DND-41 (cell line): ENCODE measurements at regions not wholly inside any gene's neighbourhood (a gene's known extent, or its start where the extent isn't known, plus 50 kb on each side); places are given as distances from the start of the nearest gene placed in this dataset.

Experiments
- ATAC-seq: fragments of 200-7000 bp; cut with Tn5 transposase; 3 replicates; pipeline ENCODE4 v1.9.1; 2021; ENCODE audit warnings: low read depth; ENCODE audit not compliant: insufficient read depth
- DNase-seq: peaks from one replicate; pipeline ENCODE4 v3.0.0-alpha.2; 2020
- H2AFZ ChIP-seq: 2 replicates; pipeline ENCODE4 v1.6.0; 2012; ENCODE audit warnings: low read depth, low read length
- H3K27ac ChIP-seq: 2 replicates; pipeline ENCODE4 v1.5.1; 2012; ENCODE audit warnings: low read length, inconsistent platforms
- H3K27me3 ChIP-seq: fragments of 200-600 bp; sonication (generic); 2 replicates; pipeline ENCODE4 v1.6.0; 2012; ENCODE audit warnings: low read length, mild to moderate bottlenecking, inconsistent platforms; ENCODE audit not compliant: insufficient read depth, poor library complexity
- H3K36me3 ChIP-seq: 2 replicates; pipeline ENCODE4 v1.5.1; 2012; ENCODE audit warnings: low read length, inconsistent platforms; ENCODE audit not compliant: insufficient read depth
- H3K4me1 ChIP-seq: 2 replicates; pipeline ENCODE4 v1.5.1; 2012; ENCODE audit warnings: mild to moderate bottlenecking, low read length; ENCODE audit not compliant: insufficient read depth
- H3K4me2 ChIP-seq: 2 replicates; pipeline ENCODE4 v1.6.0; 2012; ENCODE audit warnings: mild to moderate bottlenecking, moderate library complexity, low read length, inconsistent platforms; ENCODE audit not compliant: insufficient read depth
- H3K4me3 ChIP-seq, 2 experiments: fragments of 200-600 bp in 1 of 2; shearing (Covaris generic) in 1 of 2; 2 replicates each; pipeline ENCODE4 v1.5.1; 2012 to 2016; ENCODE audit warnings: inconsistent platforms in 2 of 2, low read length in 2 of 2, mild to moderate bottlenecking in 2 of 2, low read depth in 1 of 2, moderate library complexity in 1 of 2
- H3K79me2 ChIP-seq: 2 replicates; pipeline ENCODE4 v1.6.0; 2012; ENCODE audit warnings: low read length, inconsistent platforms; ENCODE audit not compliant: insufficient read depth
- H3K9ac ChIP-seq: 2 replicates; pipeline ENCODE4 v1.6.0; 2012; ENCODE audit warnings: low read depth, mild to moderate bottlenecking, inconsistent platforms, low read length, moderate library complexity
- H3K9me3 ChIP-seq: 2 replicates; pipeline ENCODE4 v1.5.1; 2012; ENCODE audit warnings: low read length, moderate library complexity, mild to moderate bottlenecking, inconsistent platforms; ENCODE audit not compliant: insufficient read depth, severe bottlenecking
- H4K20me1 ChIP-seq: 2 replicates; pipeline ENCODE4 v1.6.0; 2012; ENCODE audit warnings: low read length; ENCODE audit not compliant: insufficient read depth
- EZH2 ChIP-seq: IDR thresholded peaks from 3 replicates; pipeline ENCODE4 v1.6.1; 2012; ENCODE audit warnings: borderline replicate concordance, low read depth, mild to moderate bottlenecking, moderate library complexity, low read length, inconsistent platforms; ENCODE audit not compliant: severe bottlenecking
- TF ChIP-seq, protein P1 (sequence below): IDR thresholded peaks from 2 replicates; pipeline ENCODE4 v1.5.1; 2012; ENCODE audit warnings: borderline replicate concordance, low read length, moderate library complexity, mild to moderate bottlenecking; ENCODE audit not compliant: poor library complexity, severe bottlenecking; ENCODE audit errors: extremely low read depth

DNA sequence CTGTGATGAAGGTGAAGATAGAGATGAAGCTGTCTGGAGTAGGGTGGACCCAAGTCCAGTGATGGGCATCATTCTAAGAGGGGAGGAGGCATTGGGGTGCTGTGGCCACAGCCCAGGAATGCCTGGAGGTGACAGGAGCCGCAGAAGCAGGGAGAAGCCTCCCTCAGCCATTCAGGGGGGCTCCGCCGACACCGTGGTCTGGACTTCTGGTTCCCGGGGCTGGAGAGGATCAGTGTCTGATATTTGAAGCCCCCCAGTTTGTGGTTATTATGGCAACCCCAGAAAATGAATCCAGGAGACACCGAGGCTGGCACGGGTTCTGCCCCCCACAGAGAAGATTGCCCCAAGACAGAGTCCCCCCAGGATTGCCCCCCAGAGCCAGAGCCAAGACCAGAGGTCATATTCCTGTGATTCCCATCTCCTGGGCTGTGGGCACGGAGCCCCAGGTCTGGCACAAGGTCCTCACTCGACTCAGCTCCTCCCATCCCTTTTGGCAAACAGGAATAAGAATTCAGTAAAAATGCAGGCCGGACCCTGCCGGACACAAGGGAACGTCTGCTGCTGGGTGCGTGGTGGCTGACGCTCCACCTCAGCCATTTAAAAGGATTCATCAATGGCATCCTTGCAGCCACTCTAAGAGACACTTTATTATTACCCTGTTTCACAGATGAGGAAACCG, 116.6 kb downstream of the CPZ start:
- Histone ChIP-seq H3K9ac (no peak overlapping the region), H3K4me2 (no peak overlapping the region), H3K4me3 (no peak overlapping the region), H3K4me1 (no peaks in the 10 kb centered on the region), H3K36me3 (no peaks in the 10 kb centered on the region), H2AFZ (no peak overlapping the region), H4K20me1 (no peaks in the 10 kb centered on the region), H3K9me3 (peaks cover 18% of the 10 kb centered on the region), H3K27me3 (no peaks in the 10 kb centered on the region), H3K27ac (no peak overlapping the region), H3K79me2 (no peaks in the 10 kb centered on the region)
- TF ChIP-seq EZH2, result no peak
- TF ChIP-seq, protein P1, sequence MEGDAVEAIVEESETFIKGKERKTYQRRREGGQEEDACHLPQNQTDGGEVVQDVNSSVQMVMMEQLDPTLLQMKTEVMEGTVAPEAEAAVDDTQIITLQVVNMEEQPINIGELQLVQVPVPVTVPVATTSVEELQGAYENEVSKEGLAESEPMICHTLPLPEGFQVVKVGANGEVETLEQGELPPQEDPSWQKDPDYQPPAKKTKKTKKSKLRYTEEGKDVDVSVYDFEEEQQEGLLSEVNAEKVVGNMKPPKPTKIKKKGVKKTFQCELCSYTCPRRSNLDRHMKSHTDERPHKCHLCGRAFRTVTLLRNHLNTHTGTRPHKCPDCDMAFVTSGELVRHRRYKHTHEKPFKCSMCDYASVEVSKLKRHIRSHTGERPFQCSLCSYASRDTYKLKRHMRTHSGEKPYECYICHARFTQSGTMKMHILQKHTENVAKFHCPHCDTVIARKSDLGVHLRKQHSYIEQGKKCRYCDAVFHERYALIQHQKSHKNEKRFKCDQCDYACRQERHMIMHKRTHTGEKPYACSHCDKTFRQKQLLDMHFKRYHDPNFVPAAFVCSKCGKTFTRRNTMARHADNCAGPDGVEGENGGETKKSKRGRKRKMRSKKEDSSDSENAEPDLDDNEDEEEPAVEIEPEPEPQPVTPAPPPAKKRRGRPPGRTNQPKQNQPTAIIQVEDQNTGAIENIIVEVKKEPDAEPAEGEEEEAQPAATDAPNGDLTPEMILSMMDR, result no peak
- DNase-seq (no peak), ATAC-seq (no peak)

DNA sequence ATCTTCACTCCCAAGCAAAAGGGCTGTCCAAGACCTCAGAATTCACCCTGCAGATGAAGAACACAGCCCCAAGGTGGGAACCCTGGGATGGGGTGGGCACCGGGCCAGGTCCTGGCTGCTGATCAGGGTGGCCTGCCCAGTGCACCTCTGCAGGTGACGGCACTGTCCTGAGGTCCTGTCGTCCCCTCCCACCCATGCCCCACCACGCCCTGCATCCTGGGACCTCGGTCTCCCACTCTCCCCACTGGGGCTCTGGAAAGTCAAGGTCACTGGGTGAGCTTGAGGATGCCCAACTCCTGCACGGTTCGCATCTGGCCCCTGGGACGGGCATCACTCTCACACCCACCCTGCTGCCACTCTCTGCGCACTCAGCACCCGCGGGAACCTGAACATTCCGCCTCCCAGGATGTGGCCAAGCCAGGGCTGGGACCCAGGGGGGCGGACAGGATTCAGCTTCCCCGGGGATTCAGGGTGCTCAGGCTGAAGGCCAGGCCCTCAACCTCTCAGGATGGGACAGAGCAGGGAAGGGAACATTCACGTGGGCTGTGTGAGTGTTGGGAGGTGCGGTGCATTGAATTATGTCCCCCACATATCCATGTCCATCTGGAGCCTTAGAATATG, 115.9 kb downstream of the CPZ start:
- Histone ChIP-seq H3K27me3 (no peaks in the 10 kb centered on the region), H3K4me2 (no peak overlapping the region)
- no peak for ATAC-seq

DNA sequence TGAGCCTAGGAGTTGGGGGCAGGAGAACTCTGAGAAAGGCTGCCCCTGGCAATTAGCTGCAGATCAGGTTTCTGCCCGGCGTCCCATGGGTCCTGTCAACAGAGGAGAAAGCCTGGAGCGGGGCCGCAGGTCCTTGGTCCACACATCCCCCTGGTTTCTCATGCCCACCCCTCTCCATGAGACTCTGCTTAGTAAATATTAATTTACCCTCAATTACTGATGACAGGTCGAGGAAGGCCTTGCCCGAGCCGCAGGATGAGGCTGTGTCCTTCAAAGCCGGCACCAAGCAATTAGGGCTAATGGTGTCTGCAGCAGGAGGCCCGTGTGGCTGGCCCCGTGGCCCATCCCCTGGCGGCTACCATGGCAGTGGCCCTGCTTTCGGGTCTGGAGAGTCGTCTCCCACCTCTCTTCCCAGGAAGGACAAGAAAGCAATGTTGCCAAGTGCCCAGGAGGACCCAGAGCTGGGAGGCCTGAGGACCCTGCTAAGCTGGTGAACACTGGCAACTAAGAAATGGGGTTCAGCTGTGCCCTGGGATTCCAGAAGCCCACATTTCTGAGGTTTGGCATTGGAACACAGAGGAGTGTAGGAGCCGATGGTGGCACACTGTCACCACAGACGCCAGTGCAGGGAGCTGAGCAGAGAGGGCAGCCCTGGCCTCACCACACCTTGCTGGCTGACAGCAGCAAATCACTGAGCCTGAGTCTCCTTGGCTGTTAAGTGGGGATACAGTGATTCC, 114.6 kb downstream of the CPZ start:
- no peaks in the 10 kb centered on the region for H3K4me1 ChIP-seq
- no peak for TF ChIP-seq EZH2
- TF ChIP-seq, protein P1, result no peak
- H4K20me1 ChIP-seq, result no peaks in the 10 kb centered on the region
- no peak overlapping the region for H3K27ac ChIP-seq
- ATAC-seq, result no peak
- no peak overlapping the region for H3K9ac ChIP-seq
- H3K27me3 ChIP-seq, result no peaks in the 10 kb centered on the region
- no peaks in the 10 kb centered on the region for H3K36me3 ChIP-seq
- no peak overlapping the region for H3K4me3 ChIP-seq
- DNase-seq, result no peak
- peaks cover 5% of the 10 kb centered on the region for H3K9me3 ChIP-seq
- H3K4me2 ChIP-seq, result no peak overlapping the region
- no peaks in the 10 kb centered on the region for H3K79me2 ChIP-seq
- H2AFZ ChIP-seq, result no peak overlapping the region

More for the DNA sequence above, 115.9 kb downstream of the CPZ start:
- H3K79me2 ChIP-seq, result no peaks in the 10 kb centered on the region
- DNase-seq, result no peak
- no peak overlapping the region for H2AFZ ChIP-seq
- no peak overlapping the region for H3K9ac ChIP-seq
- H3K4me3 ChIP-seq, result no peak overlapping the region
- TF ChIP-seq, protein P1, result no peak
- TF ChIP-seq EZH2, result no peak
- H4K20me1 ChIP-seq, result no peaks in the 10 kb centered on the region
- H3K36me3 ChIP-seq, result no peaks in the 10 kb centered on the region
- H3K9me3 ChIP-seq, result peaks cover 17% of the 10 kb centered on the region
- H3K27ac ChIP-seq, result no peak overlapping the region
- no peaks in the 10 kb centered on the region for H3K4me1 ChIP-seq
